GM13976 (cell line): ENCODE measurements at regions not wholly inside any gene's neighbourhood (a gene's known extent, or its start where the extent isn't known, plus 50 kb on each side); places are given as distances from the start of the nearest gene placed in this dataset.

Experiments used
- DNase-seq: peaks from one replicate; pipeline ENCODE4 v3.0.0; 2012; ENCODE audit warnings: low spot score
- in situ Hi-C: fragments of 300-500 bp; cut with MboI; formaldehyde crosslinking; loops from one replicate; pipeline ENCODE4 v1.12.0; 2022; ENCODE audit warnings: low sequenced_read_pairs, mixed read lengths, inconsistent platforms; ENCODE audit not compliant: unreplicated experiment
- TF ChIP-seq, protein P1 (sequence below): IDR thresholded peaks from 2 replicates; pipeline ENCODE4 v1.5.1; 2012; ENCODE audit warnings: borderline replicate concordance, mild to moderate bottlenecking; ENCODE audit not compliant: insufficient read depth; ENCODE audit errors: extremely low read depth, missing control alignments, control extremely low read depth

- no peak for DNase-seq
Measured at GRCh38 chr3:72698154-72698917, 149.9 kb downstream of the SHQ1 start.

DNA sequence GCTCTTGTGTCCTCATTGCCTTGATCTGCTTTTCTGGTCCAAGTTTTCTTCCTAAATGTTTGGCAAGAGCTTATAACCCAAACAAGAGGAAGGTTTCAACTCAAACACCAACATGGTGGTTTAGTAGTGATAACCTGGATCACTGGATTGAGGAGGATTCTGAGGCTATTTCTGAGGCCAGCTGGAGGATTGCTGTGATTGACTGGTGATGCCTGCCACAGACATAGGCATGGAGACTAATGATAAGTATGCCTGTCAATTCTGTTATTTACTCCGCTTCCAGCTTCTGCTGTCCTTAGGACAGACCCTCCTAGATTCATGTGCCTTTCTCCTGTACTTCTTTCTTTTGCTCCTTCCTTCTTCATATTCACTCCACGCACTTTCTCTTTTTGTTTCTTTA is 150.5 kb downstream of the SHQ1 start:
- no peak for DNase-seq
- in situ Hi-C loops, result no loop called here
- TF ChIP-seq, protein P1, sequence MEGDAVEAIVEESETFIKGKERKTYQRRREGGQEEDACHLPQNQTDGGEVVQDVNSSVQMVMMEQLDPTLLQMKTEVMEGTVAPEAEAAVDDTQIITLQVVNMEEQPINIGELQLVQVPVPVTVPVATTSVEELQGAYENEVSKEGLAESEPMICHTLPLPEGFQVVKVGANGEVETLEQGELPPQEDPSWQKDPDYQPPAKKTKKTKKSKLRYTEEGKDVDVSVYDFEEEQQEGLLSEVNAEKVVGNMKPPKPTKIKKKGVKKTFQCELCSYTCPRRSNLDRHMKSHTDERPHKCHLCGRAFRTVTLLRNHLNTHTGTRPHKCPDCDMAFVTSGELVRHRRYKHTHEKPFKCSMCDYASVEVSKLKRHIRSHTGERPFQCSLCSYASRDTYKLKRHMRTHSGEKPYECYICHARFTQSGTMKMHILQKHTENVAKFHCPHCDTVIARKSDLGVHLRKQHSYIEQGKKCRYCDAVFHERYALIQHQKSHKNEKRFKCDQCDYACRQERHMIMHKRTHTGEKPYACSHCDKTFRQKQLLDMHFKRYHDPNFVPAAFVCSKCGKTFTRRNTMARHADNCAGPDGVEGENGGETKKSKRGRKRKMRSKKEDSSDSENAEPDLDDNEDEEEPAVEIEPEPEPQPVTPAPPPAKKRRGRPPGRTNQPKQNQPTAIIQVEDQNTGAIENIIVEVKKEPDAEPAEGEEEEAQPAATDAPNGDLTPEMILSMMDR, result no peak

More at GRCh38 chr3:72698154-72698917, 149.9 kb downstream of the SHQ1 start:
- in situ Hi-C loops, result no loop called here
- TF ChIP-seq, protein P1, result no peak

- in situ Hi-C loops, result no loop called here
- DNase-seq, result no peak
Measured at GRCh38 chr3:72696815-72697214, 151.4 kb downstream of the SHQ1 start.

DNA sequence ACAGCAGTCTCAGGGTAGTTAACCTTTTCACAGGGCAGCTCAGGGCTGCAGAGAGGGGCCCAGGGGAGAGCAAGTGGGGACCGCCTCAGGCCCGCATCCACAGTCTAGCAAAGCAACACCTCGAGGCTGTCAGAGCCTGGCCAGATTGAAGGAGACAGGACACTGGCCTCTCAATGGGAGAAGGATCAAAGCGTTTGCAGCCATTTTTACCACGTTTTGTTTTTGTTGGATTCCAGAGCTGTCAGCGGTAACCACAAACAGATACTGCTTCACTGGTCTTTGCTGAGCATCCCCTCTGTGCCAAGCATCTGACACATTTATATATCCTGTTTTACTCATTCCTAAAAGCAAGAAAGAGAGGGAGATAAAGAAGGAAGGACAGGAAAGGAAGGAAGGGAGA is 153.8 kb downstream of the SHQ1 start:
- TF ChIP-seq, protein P1, result no peak
- no peak for DNase-seq
- in situ Hi-C loops, result no loop called here

More at GRCh38 chr3:72696815-72697214, 151.4 kb downstream of the SHQ1 start:
- TF ChIP-seq, protein P1, result no peak

GRCh38 chr3:72692990-72693389 is 155.3 kb downstream of the SHQ1 start:
- DNase-seq, result no peak
- in situ Hi-C loops, result no loop called here
- TF ChIP-seq, protein P1, result no peak

DNA sequence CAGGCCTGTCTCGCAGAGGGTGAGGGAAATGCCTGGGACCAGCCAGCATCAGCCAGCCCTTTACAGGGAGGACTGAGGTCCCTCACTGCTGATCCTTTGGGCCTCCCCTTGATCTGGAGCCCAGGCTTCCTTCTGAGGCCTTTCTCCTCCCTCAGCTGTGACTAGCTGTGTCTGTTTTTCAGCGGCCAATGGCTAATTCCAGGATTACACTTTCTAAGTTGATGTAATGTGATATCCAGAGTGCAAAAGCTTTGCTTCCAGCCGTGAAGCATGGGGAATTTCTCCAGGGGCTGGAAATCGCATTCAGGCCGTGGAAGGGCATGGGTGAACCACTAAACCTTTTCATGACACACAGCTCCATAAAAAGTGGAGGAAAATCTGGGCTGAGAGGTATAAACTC is 157.6 kb downstream of the SHQ1 start:
- DNase-seq, result no peak
- in situ Hi-C loops, result no loop called here
- TF ChIP-seq, protein P1, result no peak
